ENCODE measurements at regions not wholly inside any gene's neighbourhood (a gene's known extent, or its start where the extent isn't known, plus 50 kb on each side); places are given as distances from the start of the nearest gene placed in this dataset.

GRCh38 chr21:43267391-43268085, 98.7 kb downstream of the CRYAA start:
- 69% methylated on average over 10 of the region's 15 CpGs for WGBS (ENCODE audit: insufficient coverage)
- Histone ChIP-seq H3K27ac (ENCODE audit: low read length) (no peak overlapping the region), H3K9me3 (replicated peaks; ENCODE audit: control insufficient read depth, low read depth, low read length) (no peaks in the 10 kb centered on the region), H3K4me3 (ENCODE audit: low read length) (no peak overlapping the region), H3K27me3 (ENCODE audit: control insufficient read depth, insufficient read depth, low read length) (peaks cover 8% of the 10 kb centered on the region), H3K36me3 (ENCODE audit: control insufficient read depth, insufficient read depth, low read length) (no peaks in the 10 kb centered on the region), H3K4me1 (ENCODE audit: control insufficient read depth, insufficient read depth, low read length) (peaks cover 29% of the 10 kb centered on the region)
- DNase-seq = no peak

DNA sequence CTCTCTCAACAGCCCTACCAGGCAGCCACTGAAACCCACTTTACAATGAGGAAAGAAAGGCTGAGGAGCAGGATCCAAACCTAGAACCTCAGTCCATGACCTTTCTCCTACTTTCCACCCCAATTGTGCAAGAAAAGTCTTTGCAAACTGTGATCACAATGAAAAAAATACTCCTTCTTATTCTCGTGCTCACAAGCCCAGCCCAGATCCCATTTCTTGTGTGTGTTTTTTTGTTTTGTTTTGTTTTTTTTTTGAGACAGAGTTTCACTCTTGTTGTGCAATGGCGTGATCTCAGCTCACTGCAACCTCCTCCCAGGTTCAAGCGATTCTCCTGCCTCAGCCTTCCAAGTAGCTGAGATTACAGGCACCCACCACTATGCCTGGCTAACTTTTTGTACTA, 97.7 kb downstream of the CRYAA start:
- H3K4me1 ChIP-seq (ENCODE audit: control insufficient read depth, insufficient read depth, low read length) = peaks cover 28% of the 10 kb centered on the region
- no peak overlapping the region for H3K4me3 ChIP-seq (ENCODE audit: low read length)
- peaks cover 8% of the 10 kb centered on the region for H3K27me3 ChIP-seq (ENCODE audit: control insufficient read depth, insufficient read depth, low read length)
- WGBS (ENCODE audit: insufficient coverage) = no CpG with 5 or more reads among the region's 3 CpGs
- DNase-seq = no peak
- H3K36me3 ChIP-seq (ENCODE audit: control insufficient read depth, insufficient read depth, low read length) = no peaks in the 10 kb centered on the region
- no peak overlapping the region for H3K27ac ChIP-seq (ENCODE audit: low read length)
- H3K9me3 ChIP-seq (replicated peaks; ENCODE audit: control insufficient read depth, low read depth, low read length) = peaks cover 2% of the 10 kb centered on the region

- Histone ChIP-seq H3K27ac (ENCODE audit: low read length) (no peak overlapping the region), H3K9me3 (replicated peaks; ENCODE audit: control insufficient read depth, low read depth, low read length) (peaks cover 2% of the 10 kb centered on the region), H3K4me1 (ENCODE audit: control insufficient read depth, insufficient read depth, low read length) (peaks cover 5% of the 10 kb centered on the region), H3K27me3 (ENCODE audit: control insufficient read depth, insufficient read depth, low read length) (peaks cover 3% of the 10 kb centered on the region), H3K36me3 (ENCODE audit: control insufficient read depth, insufficient read depth, low read length) (no peaks in the 10 kb centered on the region), H3K4me3 (ENCODE audit: low read length) (no peak overlapping the region)
- WGBS (ENCODE audit: insufficient coverage) = no CpG with 5 or more reads among the region's 1 CpG
- DNase-seq = no peak
These were observed 93.6 kb downstream of the CRYAA start for GRCh38 chr21:43262427-43262826.
